Stimulated activated CD4-positive, alpha-beta T cell treated with anti-CD3 and anti-CD28 coated beads, Interleukin-15, amount 100 ng/mL, for 1 hour (primary cell): ENCODE measurements at regions not wholly inside any gene's neighbourhood (a gene's known extent, or its start where the extent isn't known, plus 50 kb on each side); places are given as distances from the start of the nearest gene placed in this dataset.
"Not testable (repeated sequence)": the region's sequence is repeated elsewhere in the genome, so short reads cannot be mapped to it uniquely, and the experiment has no call there.

Experiments
- DNase-seq, 2 donors: peaks; one replicate each; pipeline ENCODE4 v3.0.0-alpha.2; 2020; ENCODE audit warnings: low read depth in 1 of 2, low spot score in 1 of 2

GRCh38 chr5:82956600-82956999 lies 120.6 kb downstream of the TMEM167A start:
- DNase-seq, result no peak

DNA sequence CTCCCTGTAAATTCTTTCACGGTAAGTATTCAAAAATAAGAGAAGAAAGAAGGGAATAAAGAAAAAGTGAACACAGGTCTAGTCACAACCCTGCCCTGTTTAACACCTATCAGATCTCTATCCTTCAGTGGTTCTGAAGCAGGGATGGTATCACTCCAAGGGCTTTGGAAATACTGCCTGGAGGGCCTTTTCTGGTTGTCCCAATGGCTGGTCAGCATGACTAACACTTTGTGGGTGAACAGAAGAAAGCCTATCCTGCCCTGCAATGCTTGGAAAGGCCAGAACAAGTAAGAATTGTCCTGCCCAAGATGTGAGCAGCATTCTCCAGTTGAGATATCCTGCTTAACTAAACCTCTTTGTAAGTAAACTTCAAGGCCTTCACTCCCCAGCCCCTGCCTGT lies 124.9 kb downstream of the TMEM167A start:
- DNase-seq, result no peak

- not testable (repeated sequence) for DNase-seq
Measured at GRCh38 chr5:82944267-82944666, 132.9 kb downstream of the TMEM167A start.

DNA sequence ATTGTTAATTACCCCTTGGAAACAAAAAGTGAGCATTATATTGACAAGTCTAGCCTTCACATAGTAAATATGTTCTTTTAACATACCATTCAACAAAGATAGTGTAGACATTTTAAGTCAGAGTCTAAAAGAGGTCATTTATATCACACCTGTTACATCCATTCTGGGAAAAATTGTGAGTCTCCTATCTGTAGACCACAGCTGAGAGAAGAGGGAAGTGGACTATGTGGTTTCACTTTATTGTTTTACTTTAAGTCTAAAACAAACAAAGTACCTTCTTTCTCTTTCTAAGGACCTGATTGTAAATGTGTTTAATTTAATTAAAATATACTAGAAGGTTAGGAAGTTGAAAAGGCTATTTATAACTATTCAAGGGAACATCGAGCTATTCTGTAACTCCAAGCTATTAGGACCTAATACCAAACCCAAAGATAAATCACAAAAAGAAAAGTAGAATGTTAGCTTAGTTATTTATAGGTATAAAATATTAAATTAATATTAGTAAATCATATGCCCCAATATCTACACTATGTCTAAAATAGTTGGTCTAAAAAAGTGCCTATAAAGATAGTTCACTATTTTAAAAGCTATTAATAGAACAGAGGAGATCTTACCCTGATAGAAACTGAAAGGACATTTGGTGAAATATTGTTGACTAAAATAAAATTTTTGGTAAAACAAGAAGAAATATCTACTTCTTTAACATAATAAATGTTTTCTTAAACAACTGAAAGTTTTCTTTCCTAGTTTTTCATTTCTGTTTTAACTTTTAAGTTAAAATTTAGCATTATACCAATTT lies 134.9 kb downstream of the TMEM167A start:
- DNase-seq, result no peak

DNA sequence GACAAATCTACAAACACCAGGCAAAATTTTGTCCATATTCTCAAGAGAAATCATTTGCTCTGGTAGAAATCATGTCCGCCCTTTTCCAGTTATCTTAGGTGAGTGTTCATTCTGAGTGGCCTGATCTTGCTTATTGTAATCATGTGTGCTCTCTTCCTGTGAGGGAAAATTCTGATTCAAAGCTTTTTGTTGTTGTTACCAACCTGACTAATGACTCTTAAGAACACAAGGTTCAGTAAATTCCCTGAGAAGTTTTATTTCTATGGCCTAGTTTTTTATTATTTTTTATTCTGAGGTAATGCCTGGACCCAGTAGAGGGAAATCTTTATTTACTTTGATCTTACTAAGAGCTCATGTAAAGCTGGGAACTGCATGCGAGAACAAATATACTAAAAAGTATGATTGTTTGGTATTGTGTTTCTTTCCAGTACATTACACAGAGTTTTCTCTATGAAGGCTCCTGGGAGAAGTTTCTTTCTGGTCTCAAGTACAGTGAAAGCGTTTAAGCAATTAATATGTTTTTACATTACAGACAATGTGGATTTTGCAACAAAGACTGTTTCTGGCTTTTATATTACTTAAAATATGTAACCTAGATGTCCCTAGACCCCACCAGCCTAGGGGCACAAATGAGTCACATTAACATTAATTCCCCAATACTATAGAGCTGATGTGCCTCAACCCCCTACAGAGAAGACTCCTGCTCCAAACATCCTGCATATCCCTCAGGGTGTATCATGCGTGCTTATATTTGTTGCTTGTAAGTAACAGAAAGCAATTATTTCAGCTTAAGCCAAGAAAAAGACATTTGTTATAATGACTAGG lies 138.1 kb downstream of the TMEM167A start:
- DNase-seq, result no peak

DNA sequence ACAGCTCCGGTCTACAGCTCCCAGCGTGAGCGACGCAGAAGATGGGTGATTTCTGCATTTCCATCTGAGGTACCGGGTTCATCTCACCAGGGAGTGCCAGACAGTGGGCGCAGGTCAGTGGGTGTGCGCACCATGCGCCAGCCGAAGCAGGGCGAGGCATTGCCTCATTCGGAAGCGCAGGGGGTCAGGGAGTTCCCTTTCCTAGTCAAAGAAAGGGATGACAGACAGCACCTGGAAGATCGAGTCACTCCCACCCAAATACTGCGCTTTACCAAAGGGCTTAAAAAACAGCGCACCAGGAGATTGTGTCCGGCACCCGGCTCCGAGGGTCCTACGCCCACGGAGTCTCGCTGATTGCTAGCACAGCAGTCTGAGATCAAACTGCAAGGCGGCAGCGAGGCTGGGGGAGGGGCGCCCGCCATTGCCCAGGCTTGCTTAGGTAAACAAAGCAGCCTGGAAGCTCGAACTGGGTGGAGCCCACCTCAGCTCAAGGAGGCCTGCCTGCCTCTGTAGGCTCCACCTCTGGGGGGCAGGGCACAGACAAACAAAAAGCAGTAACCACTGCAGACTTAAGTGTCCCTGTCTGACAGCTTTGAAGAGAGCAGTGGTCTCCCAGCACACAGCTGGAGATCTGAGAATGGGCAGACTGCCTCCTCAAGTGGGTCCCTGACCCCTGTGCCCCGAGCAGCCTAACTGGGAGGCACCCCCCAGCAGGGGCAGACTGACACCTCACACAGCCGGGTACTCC lies 144.5 kb downstream of the TMEM167A start:
- DNase-seq, result not testable (repeated sequence)

- no peak for DNase-seq
Measured at GRCh38 chr5:82931110-82931509, 146.1 kb downstream of the TMEM167A start.

- no peak for DNase-seq
Measured at GRCh38 chr5:82925061-82925411, 152.2 kb downstream of the TMEM167A start.

GRCh38 chr5:82924226-82925060 lies 152.8 kb downstream of the TMEM167A start:
- DNase-seq, result no peak

DNA sequence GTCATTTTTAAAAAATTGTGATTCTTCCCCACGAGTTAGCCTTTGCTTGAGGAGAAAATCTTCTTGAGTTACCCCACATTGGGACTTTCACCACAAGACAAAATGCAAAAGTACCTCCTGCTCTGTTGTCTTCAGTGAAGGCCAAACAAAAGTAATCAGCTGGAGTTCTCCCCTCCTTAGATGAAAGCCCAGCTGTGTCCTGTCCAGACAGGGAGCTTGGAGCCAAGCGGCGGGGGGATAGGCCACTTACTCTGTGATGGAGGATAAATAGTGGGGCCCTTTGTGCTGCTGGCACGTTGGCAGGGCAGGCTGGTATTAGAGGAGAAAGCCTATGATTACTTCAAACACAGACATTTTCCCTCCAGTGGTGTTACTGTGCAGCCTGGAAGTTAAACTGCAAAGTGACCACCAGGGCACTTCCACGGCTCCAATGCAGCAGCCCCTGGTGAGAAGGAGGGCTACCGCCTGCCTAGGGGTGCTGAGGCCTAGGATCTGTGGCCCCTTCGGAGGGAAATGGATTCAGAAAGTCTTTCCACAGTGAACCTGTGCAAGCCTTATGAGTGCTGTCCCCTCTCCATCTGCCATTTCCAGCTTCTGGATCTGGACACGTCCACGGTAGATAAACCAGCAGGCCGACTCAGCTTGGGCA lies 155.0 kb downstream of the TMEM167A start:
- DNase-seq, result no peak

DNA sequence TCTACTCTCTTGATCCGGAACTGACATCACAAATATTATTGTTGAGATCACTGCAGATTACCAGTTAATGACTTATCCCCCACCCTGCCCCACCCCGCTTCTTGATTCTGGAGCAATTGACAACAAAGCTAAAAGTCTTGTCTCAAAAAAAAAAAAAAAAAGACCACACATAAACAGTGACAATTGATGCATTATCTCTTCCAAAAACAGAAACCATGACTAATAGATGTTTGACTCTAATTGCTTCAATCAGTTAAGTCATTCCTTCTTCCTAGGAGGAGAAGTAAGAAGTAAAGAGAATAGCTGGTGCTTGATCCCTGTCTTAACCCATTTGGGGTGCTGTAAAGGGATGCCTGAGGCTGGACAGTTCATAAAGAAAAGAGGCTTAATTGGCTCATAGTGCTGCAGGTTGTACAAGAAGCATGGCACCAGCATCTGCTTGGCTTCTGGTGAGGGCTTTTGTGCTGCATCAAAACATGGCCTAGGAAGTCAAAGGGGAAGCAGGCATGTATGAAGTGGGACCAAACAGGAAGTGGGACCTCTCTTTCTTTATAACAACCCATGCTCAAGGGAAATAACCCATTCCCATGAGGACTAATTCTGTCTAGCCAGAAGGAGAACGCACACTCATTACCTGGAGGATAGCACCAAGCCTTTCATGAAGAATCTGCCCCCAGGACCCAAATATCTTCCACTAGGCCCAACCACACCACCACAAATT lies 158.7 kb downstream of the TMEM167A start:
- DNase-seq, result no peak

GRCh38 chr5:82917584-82917983 lies 159.6 kb downstream of the TMEM167A start:
- no peak for DNase-seq

DNA sequence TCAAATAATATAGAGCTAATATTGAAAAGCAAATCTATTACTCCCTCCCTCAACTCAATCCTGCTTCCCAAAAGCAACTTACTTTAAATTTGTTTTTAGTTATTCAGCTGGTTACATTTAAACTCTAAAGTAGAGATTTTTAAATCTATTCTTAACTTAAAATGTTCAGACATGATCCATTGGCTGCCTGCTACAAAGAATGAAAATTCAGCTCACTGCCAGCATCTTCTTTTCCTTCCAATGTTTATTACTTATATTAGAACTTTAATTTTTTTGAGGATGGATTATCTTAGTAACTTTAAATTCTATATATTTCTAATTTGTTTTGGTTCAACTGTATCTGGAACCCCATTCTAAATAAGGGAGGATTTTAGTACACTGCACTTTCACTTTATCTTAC lies 163.2 kb downstream of the TMEM167A start:
- no peak for DNase-seq

GRCh38 chr5:82912462-82912861 lies 164.7 kb downstream of the TMEM167A start:
- no peak for DNase-seq

GRCh38 chr5:82911910-82912309 lies 165.3 kb downstream of the TMEM167A start:
- no peak for DNase-seq

DNA sequence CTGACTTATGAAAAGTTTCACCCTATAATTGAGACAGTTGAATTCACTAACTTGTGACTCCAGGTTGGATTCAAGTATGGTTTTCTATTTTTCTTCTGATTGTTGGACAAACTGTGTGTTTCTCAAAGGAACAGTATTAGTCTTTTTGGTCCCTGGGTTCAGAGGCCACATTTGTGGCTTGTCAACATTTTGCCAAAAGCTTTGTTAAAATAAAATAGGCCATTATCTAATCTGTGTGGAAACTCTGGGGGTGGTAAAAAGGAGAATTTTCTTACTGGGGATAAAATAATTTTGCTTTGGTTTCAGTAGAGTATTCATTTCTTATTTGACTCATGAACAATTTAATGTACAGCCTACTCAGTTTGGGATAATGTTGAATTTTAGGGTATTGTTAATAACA lies 166.3 kb downstream of the TMEM167A start:
- no peak for DNase-seq

DNA sequence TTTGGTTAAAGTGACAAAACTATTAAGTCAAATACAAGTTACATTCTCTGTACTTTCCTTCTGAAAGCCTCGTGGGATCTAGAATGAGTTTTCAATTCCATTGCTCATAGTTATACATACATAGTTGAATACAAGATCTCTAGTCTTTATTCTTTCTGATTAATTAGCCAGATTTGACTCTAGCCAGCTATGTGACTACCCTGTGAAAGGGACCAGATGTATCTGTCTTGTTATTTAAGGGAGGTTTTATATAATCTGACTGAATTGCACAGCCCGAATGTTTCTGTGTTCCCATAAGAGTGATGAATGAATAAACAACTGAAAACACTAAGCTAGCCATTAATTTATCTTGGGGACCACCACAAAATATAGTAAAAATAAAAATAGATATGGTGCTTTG lies 166.7 kb downstream of the TMEM167A start:
- DNase-seq, result no peak

- DNase-seq, result no peak
Measured at GRCh38 chr5:82909771-82910170, 167.4 kb downstream of the TMEM167A start.

- no peak for DNase-seq
Measured at GRCh38 chr5:82905986-82906385, 171.2 kb downstream of the TMEM167A start.
